ENCODE measurements at regions not wholly inside any gene's neighbourhood (a gene's known extent, or its start where the extent isn't known, plus 50 kb on each side); places are given as distances from the start of the nearest gene placed in this dataset.
"Not testable (repeated sequence)": the region's sequence is repeated elsewhere in the genome, so short reads cannot be mapped to it uniquely, and the experiment has no call there.

DNA sequence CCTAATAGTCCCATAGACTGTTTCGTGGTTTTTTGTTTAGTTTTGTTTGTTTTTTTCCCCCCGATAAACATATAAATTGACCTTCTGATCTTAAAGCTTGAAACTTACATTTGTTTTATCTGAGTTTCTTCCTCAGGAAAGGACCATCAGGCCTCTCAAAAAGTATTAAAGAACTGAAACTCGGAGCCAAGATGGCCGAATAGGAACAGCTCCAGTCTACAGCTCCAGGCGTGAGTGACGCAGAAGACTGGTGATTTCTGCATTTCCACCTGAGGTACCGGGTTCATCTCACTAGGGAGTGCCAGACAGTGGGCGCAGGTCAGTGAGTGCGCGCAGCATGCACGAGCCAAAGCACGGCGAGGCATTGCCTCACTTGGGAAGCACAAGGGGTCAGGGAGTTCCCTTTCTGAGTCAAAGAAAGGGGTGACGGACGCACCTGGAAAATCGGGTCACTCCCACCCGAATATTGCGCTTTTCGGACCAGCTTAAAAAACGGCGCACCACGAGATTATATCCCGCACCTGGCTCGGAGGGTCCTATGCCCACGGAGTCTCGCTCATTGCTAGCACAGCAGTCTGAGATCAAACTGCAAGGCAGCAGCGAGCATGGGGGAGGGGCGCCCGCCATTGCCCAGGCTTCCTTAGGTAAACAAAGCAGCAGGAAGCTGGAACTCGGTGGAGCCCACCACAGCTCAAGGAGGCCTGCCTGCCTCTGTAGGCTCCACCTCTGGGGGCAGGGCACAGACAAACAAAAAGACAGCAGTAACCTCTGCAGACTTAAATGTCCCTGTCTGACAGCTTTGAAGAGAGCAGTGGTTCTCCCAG lies 215.8 kb upstream of the GJE1 start:
- not testable (repeated sequence) for H3K27ac ChIP-seq (ENCODE audit: low read depth, low read length); H3K27me3 ChIP-seq (ENCODE audit: control insufficient read depth, insufficient read depth, low read length); H3K36me3 ChIP-seq (ENCODE audit: control insufficient read depth, insufficient read depth, low read length)

DNA sequence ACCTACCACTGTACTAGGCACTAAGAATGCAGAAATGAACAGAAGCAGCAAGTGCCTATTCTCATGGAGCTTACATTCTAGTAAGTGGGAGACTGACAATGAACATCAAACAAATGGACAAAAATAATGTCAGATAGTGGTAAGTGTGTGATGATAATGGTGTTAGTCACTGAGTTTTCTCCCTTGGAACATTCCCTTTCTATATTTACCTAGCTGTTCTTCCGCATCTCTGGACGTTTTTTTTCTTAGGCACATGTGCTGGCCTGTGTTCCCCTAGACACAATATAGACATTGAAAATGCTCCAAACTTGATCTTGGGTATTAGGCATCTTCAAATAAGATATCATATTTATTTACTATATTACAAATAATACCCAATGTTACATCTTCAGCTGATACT lies 218.1 kb upstream of the GJE1 start:
- no peaks in the 10 kb centered on the region for H3K4me1 ChIP-seq (ENCODE audit: control insufficient read depth, insufficient read depth, low read length)
- H3K9ac ChIP-seq (ENCODE audit: low read length) = no peak overlapping the region
- no peak overlapping the region for H3K4me3 ChIP-seq (ENCODE audit: low read length)
- no peaks in the 10 kb centered on the region for H3K36me3 ChIP-seq (ENCODE audit: control insufficient read depth, insufficient read depth, low read length)
- no peak overlapping the region for H3K27ac ChIP-seq (ENCODE audit: low read depth, low read length)
- no peaks in the 10 kb centered on the region for H3K27me3 ChIP-seq (ENCODE audit: control insufficient read depth, insufficient read depth, low read length)

More for the DNA sequence above, 215.8 kb upstream of the GJE1 start:
- H3K4me3 ChIP-seq (ENCODE audit: low read length); H3K4me1 ChIP-seq (ENCODE audit: control insufficient read depth, insufficient read depth, low read length); H3K9ac ChIP-seq (ENCODE audit: low read length): not testable (repeated sequence)

DNA sequence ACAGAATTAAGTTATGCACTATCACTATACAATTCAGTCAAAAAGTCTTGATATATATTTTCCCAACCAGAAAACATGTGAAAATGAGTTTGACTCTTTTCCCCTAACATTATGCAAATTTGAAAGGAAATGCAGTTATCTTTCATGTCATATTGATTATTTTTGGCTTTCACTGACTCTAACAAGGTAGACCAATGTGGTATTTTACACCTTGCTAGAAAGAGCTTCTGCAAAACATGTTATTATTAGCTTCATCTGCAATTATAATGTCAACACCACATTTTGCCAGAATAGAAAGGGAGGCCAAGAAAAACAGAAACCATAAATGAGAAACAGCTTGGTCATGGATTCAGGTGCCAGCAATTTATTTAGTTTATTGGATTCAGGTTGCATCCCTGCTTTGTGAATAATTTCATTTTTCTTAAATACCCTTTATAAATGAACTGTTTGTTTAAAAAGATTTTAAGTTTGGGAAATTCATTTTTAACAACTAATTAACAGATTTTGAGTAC lies 226.1 kb upstream of the GJE1 start:
- H3K4me3 ChIP-seq (ENCODE audit: low read length) = no peak overlapping the region
- H3K9ac ChIP-seq (ENCODE audit: low read length) = no peak overlapping the region
- no peaks in the 10 kb centered on the region for H3K36me3 ChIP-seq (ENCODE audit: control insufficient read depth, insufficient read depth, low read length)
- no peaks in the 10 kb centered on the region for H3K27me3 ChIP-seq (ENCODE audit: control insufficient read depth, insufficient read depth, low read length)
- no peaks in the 10 kb centered on the region for H3K4me1 ChIP-seq (ENCODE audit: control insufficient read depth, insufficient read depth, low read length)
- no peak overlapping the region for H3K27ac ChIP-seq (ENCODE audit: low read depth, low read length)

DNA sequence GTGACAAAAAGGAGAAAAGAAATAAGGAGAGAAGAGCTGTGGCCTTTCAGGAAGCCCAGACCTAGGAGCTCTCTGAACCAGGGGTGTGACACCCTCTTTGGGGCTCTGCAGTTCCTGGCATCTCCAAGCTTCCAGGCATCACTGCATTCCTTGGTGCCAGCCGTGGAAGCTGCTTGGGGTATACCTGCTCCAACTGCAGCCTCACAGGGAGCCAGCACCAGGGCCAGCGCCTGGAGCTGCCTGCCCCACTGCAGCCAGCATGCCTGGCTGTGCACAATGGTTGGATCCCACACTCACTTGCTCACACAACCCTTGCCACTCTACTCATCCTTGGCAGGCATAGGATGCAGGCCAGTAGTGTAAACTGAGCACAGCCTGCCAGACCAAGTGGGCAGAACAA lies 242.1 kb upstream of the GJE1 start:
- no peaks in the 10 kb centered on the region for H3K27me3 ChIP-seq (ENCODE audit: control insufficient read depth, insufficient read depth, low read length)

DNA sequence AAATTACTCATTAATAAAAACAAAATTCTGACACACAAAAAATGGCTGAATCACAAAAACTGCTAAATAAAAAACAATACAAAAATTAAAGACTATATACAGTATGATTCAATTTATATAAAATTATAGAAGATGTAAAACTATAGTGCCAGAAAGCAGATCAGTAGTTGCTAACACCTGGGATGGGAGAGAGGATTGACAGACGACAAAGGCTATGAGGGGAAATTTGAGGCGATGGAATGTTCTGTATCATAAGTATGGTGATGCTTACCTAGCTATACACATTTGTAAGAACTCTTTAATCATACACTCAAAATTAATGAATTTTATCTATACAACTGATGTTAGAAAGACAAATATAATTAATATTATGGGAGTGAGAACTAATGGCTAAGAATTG lies 247.9 kb upstream of the GJE1 start:
- no peak overlapping the region for H3K4me3 ChIP-seq (ENCODE audit: low read length)
- no peaks in the 10 kb centered on the region for H3K36me3 ChIP-seq (ENCODE audit: control insufficient read depth, insufficient read depth, low read length)
- H3K27me3 ChIP-seq (ENCODE audit: control insufficient read depth, insufficient read depth, low read length) = no peaks in the 10 kb centered on the region
- no peak overlapping the region for H3K9ac ChIP-seq (ENCODE audit: low read length)
- H3K4me1 ChIP-seq (ENCODE audit: control insufficient read depth, insufficient read depth, low read length) = no peaks in the 10 kb centered on the region
- no peak overlapping the region for H3K27ac ChIP-seq (ENCODE audit: low read depth, low read length)

More for the DNA sequence above, 242.1 kb upstream of the GJE1 start:
- H3K36me3 ChIP-seq (ENCODE audit: control insufficient read depth, insufficient read depth, low read length) = no peaks in the 10 kb centered on the region
- no peaks in the 10 kb centered on the region for H3K4me1 ChIP-seq (ENCODE audit: control insufficient read depth, insufficient read depth, low read length)
- no peak overlapping the region for H3K9ac ChIP-seq (ENCODE audit: low read length)
- no peak overlapping the region for H3K4me3 ChIP-seq (ENCODE audit: low read length)
- no peak overlapping the region for H3K27ac ChIP-seq (ENCODE audit: low read depth, low read length)

DNA sequence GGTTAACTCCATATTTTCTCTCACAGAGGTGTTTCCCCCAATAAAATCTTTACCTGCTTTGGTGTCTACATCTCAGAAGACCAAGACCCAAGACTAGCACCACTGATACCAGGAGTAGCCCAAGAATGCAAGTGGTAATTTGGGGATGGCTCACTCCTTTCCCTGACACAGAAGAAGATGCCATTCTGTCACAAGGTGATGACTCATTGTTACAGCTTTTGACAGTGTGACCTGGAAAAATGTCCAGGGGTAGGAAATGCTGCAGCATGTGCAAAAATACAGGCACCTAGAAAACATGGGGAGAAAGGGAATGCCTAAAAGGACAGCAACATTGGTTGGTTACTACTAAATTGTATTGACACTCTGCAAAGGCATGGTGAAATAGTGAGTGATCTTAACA lies 254.0 kb upstream of the GJE1 start:
- H3K27ac ChIP-seq (ENCODE audit: low read depth, low read length) = no peak overlapping the region
- no peak overlapping the region for H3K4me3 ChIP-seq (ENCODE audit: low read length)
- no peaks in the 10 kb centered on the region for H3K36me3 ChIP-seq (ENCODE audit: control insufficient read depth, insufficient read depth, low read length)
- no peak overlapping the region for H3K9ac ChIP-seq (ENCODE audit: low read length)
- H3K4me1 ChIP-seq (ENCODE audit: control insufficient read depth, insufficient read depth, low read length) = no peaks in the 10 kb centered on the region
- no peaks in the 10 kb centered on the region for H3K27me3 ChIP-seq (ENCODE audit: control insufficient read depth, insufficient read depth, low read length)

DNA sequence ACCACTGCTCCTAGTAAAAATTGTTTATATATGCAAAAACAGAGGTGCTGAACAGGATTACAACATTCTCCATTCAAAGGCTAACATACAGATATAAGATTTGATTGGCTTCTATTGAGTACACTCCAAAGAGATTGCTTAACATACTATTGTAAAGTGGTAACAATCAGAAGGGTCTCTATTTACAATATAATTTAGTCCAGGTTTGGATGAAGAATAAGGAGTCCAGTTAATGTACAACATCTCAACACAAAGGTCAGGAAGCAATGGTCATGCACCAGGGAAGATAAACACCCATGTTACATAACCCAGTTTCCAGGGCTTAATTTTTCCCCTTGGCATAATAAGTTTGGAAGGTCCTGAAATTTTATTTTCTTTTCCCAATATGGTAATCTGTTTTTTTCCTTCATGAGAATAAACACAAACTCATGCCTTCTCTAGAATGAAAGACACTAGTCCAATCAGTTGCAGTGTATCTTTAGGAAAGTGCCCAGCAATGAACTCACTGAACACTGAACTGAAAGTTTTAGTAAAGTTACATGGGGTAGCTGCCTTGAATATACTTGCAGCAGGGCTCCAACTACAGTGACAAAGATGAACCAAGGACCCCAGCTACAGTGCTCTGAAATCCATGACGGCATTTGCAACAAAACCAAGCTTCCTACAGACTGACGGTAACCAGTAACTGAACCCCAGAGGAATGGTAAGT lies 255.3 kb upstream of the GJE1 start:
- Histone ChIP-seq H3K9ac (ENCODE audit: low read length) (no peak overlapping the region), H3K4me3 (ENCODE audit: low read length) (no peak overlapping the region), H3K27ac (ENCODE audit: low read depth, low read length) (no peak overlapping the region), H3K27me3 (ENCODE audit: control insufficient read depth, insufficient read depth, low read length) (no peaks in the 10 kb centered on the region), H3K36me3 (ENCODE audit: control insufficient read depth, insufficient read depth, low read length) (no peaks in the 10 kb centered on the region), H3K4me1 (ENCODE audit: control insufficient read depth, insufficient read depth, low read length) (no peaks in the 10 kb centered on the region)

DNA sequence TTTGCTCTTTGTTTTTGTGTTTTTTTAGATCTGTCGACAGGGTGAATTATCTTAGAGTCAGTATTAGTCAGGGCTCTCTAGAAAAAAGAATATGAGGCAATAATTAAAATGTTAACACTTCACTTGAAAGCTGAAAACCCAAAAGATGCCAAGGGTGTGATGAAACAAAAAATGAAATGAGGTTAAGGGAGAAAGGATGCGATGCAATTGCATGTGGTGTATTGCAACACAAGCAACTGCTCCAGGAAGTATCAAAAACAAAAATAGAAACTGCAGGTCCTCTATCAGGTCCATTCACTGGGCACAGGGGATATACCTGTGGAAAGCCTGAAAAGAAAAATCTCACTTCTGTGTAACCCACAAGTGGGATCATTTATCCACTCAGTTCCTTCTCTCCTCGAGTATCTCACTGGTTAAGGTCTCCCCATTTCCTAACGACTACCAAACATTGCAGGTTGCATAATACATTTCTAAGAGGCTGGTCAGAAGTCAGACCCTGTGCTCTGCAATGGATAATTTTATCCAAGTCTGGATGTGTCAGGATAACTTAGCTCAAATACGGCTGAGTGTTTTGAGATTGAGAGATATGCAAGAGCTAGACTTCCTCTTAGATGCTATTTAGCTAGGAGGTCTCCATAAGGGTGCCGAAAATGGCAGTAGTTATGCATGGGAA lies 257.7 kb upstream of the GJE1 start:
- no peaks in the 10 kb centered on the region for H3K36me3 ChIP-seq (ENCODE audit: control insufficient read depth, insufficient read depth, low read length)
- no peak overlapping the region for H3K27ac ChIP-seq (ENCODE audit: low read depth, low read length)
- H3K4me1 ChIP-seq (ENCODE audit: control insufficient read depth, insufficient read depth, low read length) = no peaks in the 10 kb centered on the region
- no peak overlapping the region for H3K4me3 ChIP-seq (ENCODE audit: low read length)
- no peak overlapping the region for H3K9ac ChIP-seq (ENCODE audit: low read length)
- H3K27me3 ChIP-seq (ENCODE audit: control insufficient read depth, insufficient read depth, low read length) = no peaks in the 10 kb centered on the region

DNA sequence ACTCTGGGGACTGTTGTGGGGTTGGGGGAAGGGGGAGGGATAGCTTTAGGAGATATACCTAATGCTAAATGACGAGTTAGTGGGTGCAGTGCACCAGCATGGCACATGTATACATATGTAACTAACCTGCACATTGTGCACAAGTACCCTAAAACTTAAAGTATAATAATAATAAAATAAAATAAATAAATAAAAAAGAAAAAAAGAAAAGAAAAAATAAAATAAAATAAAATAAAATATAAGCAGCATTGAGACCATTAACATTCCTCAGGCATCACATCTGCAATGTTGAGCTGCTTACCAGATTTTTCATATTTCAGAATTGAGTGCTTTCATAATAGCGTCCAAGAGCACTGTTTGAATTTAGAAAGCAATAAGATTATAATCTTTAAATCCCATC lies 263.2 kb upstream of the GJE1 start:
- H3K27ac ChIP-seq (ENCODE audit: low read depth, low read length); H3K9ac ChIP-seq (ENCODE audit: low read length); H3K36me3 ChIP-seq (ENCODE audit: control insufficient read depth, insufficient read depth, low read length); H3K27me3 ChIP-seq (ENCODE audit: control insufficient read depth, insufficient read depth, low read length); H3K4me3 ChIP-seq (ENCODE audit: low read length); H3K4me1 ChIP-seq (ENCODE audit: control insufficient read depth, insufficient read depth, low read length): not testable (repeated sequence)

DNA sequence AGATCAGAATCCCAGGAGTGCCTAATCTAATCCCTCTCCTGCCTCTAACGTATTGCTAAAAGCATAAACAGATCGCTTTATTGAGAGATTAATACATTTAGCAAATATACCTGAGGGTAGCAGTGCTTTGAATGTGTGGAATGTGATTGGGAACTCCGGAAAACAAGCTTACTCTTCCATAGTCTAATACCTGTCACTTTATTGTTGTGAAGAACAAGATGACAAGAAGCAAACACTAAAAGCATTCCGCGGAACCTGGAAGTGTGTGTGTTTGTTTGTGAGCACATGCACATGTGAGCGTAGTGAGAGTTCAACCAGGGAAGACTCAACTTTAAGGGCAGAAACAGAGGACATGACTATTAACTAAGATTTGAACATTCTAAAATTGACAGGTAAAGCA lies 265.0 kb upstream of the GJE1 start:
- no peak overlapping the region for H3K9ac ChIP-seq (ENCODE audit: low read length)
- no peaks in the 10 kb centered on the region for H3K27me3 ChIP-seq (ENCODE audit: control insufficient read depth, insufficient read depth, low read length)
- H3K4me3 ChIP-seq (ENCODE audit: low read length) = no peak overlapping the region
- H3K4me1 ChIP-seq (ENCODE audit: control insufficient read depth, insufficient read depth, low read length) = no peaks in the 10 kb centered on the region
- H3K27ac ChIP-seq (ENCODE audit: low read depth, low read length) = no peak overlapping the region
- no peaks in the 10 kb centered on the region for H3K36me3 ChIP-seq (ENCODE audit: control insufficient read depth, insufficient read depth, low read length)

DNA sequence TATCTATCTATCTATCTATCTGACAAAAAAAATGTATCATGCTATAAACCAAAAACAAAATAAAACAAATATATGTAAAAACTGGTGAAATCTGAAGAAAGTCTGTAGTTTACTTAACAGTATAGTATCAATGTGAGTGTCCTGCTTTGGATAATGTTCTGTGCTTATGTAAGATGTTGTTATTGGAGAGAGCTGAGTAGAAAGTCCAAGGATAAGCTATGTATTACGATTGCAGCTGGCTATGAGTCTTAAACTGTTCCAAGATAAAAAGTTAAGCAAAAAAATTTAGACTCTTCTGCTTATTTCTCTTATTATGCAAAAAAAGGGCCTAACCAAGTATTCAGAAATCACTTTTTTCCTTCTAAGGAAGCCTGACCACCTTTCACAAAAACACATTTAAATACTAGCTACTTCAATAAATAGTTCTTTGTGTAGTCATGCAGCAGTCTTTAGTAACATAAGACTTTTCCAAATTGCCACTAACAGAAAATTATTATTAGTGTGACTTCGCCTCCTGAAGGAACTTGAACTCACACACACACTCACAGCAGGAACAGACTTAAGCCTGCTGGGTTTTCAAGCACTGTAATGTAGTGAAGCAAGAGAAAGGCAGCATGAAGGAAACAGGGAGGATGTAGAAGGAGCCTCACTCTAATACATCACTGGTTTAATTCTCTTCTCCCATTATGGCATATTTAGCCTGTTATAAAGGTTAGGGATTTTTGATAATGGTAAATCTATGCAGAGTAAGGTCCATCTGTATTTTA lies 265.8 kb upstream of the GJE1 start:
- H3K27ac ChIP-seq (ENCODE audit: low read depth, low read length) = no peak overlapping the region
- H3K9ac ChIP-seq (ENCODE audit: low read length) = no peak overlapping the region
- H3K27me3 ChIP-seq (ENCODE audit: control insufficient read depth, insufficient read depth, low read length) = no peaks in the 10 kb centered on the region
- H3K4me1 ChIP-seq (ENCODE audit: control insufficient read depth, insufficient read depth, low read length) = no peaks in the 10 kb centered on the region
- no peaks in the 10 kb centered on the region for H3K36me3 ChIP-seq (ENCODE audit: control insufficient read depth, insufficient read depth, low read length)
- no peak overlapping the region for H3K4me3 ChIP-seq (ENCODE audit: low read length)

DNA sequence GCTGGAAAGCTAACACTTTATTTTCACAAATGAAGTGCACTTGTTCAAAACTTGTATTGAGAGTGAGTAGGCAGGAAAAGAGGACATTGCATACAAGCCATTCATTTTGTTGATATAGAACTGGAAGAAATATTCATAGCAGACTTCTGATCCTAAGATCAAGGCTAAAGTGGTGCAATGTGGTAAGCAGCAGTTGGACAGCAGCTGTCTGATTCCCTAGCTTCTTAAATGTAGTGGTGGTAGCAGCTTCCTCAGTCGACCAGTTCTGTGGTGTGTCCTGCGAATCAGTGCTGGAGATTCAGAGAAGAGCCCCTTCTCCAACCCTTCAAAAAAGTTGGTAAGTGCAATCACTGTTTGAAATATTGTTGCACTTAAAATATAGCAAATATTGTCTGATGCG lies 281.7 kb upstream of the GJE1 start:
- no peak overlapping the region for H3K9ac ChIP-seq (ENCODE audit: low read length)
- H3K36me3 ChIP-seq (ENCODE audit: control insufficient read depth, insufficient read depth, low read length) = no peaks in the 10 kb centered on the region
- H3K4me1 ChIP-seq (ENCODE audit: control insufficient read depth, insufficient read depth, low read length) = no peaks in the 10 kb centered on the region
- H3K4me3 ChIP-seq (ENCODE audit: low read length) = no peak overlapping the region
- no peak overlapping the region for H3K27ac ChIP-seq (ENCODE audit: low read depth, low read length)
- no peaks in the 10 kb centered on the region for H3K27me3 ChIP-seq (ENCODE audit: control insufficient read depth, insufficient read depth, low read length)

Measured in rectal smooth muscle tissue (tissue), 1 donor.